Limb (tissue), 2 donors: ENCODE measurements at regions not wholly inside any gene's neighbourhood (a gene's known extent, or its start where the extent isn't known, plus 50 kb on each side); places are given as distances from the start of the nearest gene placed in this dataset.

Experiments used
- DNase-seq, 2 donors: peaks; one replicate each; pipeline ENCODE4 v3.0.0-alpha.2; 2016; ENCODE audit errors: extremely low spot score in 2 of 2

DNA sequence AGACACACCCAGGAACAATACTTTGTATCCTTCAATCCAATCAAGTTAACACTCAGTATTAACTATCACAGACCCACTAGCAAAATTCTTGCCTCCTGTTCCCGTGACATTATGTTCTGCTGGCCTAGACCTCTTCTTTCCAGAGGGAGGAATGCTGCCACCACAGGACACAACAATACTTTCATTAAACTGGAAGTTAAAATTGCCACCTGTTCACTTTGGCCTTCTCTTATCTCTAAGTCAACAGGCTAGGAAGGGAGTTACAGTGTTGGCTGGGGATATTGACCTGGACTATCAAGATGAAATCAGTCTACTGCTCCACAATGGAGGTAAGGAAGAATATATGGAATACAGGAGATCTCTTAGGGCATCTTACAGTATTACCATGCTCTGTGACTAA lies 1000.4 kb upstream of the GBE1 start:
- no peak for DNase-seq

DNA sequence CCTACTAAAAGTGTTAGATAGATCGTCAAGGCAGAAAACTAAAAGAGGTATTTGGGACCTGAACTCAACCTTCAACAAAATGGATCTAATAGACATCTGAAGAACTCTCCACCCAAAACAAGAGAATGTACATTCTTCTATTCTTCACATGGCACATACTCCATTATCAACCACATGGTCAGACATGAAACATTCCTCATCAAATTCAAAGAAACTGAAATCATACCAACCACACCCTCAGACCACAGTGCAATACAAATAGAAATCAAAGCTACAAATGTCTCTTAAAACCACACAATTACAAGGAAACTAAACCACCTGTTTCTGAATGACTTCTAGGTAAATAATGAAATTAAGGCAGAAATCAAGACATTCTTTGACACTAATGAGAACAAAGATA lies 984.1 kb upstream of the GBE1 start:
- DNase-seq = no peak

GRCh38 chr3:82743196-82743595 lies 981.8 kb upstream of the GBE1 start:
- peak in 1 of 2 donors; percentile 25 for DNase-seq

DNA sequence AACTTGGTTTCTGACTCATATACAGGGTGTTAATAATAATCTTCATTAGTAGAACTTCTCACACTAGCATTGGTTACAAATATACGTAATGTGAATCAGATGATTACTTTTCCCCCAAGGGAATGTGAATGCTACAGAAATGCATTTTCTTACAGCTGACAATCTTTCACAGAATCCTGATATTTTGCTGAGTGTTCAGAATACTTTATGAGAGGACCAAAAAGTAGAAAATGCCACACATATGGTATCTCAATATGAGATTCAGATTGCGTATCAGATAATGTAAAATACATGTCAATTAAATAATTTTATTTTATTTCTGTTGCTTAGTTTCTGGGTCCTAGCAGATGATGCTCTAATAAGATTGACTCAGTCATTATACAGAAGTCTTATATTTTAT lies 979.9 kb upstream of the GBE1 start:
- DNase-seq = no peak

- DNase-seq = no peak
Measured at GRCh38 chr3:82739390-82739789, 977.9 kb upstream of the GBE1 start.

DNA sequence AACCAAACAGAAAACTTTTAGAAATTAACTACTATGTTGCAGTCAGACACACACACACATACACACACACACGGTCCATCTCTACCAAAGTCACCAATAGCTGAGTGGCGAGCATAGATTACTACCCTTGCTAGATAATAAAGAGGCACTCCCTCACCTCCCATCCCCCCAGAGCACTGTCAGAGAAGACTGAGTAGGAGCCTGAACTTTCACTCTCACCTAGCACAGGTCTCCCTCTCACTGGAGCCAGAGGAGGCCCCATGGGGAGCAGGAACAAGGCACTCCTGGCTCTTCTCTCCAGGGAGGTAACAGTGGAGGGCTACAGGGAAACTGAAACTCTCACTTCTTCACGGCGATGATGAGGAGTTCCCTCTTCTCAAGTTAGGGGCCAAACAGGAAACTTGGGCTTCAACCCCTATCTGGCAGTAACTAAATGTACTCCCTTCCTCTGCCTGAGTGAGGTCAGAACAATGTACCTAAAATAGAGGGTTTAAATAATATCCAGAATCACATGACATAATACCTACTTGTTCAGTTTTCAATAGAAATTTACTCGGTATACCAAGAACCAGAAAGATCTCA lies 975.3 kb upstream of the GBE1 start:
- no peak for DNase-seq

GRCh38 chr3:82715091-82715856 lies 953.8 kb upstream of the GBE1 start:
- DNase-seq = no peak

- no peak for DNase-seq
Measured at GRCh38 chr3:82707035-82707434, 945.6 kb upstream of the GBE1 start.

DNA sequence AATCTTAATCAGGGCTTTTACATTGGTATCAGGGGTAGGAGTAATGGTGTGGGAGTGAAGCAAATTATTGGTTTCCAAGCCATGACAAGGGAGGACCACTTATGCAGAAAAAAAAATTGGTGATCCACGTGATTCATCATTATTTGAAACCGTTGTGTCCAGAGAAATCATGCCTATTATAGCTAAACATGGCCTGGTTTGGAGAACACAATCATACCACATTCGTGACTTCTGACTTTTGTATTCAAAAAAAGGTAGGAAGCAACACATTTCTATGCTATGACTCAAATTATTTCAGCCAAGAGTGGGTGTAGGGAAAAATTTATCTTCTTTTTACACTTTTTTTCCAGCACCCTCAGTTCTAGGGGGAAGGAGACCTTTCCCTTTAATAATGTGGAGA lies 924.3 kb upstream of the GBE1 start:
- no peak for DNase-seq

GRCh38 chr3:82676356-82677026 lies 915.0 kb upstream of the GBE1 start:
- DNase-seq = no peak

DNA sequence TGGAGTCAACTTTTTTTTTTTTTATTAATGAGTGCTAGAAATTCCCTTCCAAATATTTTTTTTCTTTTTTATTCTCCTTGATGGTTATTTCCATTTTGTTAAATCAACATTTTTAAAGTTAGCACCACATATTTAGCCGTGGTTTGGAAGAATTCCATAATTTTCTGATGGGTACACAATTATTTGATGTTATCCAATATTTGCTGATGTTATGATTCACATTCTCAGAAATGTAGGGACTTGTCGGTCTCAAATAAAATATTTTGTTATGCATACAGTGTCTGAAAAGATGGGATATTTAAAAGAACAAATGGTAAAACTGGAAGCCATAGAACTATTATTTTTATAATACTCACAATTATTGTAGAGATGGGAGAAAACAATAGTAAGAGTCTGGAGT lies 911.5 kb upstream of the GBE1 start:
- no peak for DNase-seq

GRCh38 chr3:82671466-82671865 lies 910.0 kb upstream of the GBE1 start:
- DNase-seq = no peak

DNA sequence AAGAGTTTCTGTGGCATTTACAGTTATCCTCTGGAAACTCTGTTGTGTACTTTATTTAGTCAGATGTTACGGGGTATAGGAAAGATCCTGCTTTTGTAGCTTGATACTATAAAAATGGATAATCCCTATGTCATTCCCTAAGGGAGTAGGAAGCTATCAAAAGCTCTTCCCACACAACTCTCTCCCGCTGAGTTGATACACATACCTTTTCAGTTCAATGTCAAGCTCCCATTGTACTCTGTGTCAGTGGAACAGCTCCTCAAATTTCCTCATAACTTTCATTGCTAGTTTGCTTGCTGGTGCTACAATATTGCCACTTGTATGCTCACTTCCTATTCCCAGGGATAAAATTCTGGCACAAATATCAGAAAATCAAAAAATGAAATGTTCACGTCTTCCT lies 893.3 kb upstream of the GBE1 start:
- no peak for DNase-seq

GRCh38 chr3:82643948-82644347 lies 882.5 kb upstream of the GBE1 start:
- no peak for DNase-seq

DNA sequence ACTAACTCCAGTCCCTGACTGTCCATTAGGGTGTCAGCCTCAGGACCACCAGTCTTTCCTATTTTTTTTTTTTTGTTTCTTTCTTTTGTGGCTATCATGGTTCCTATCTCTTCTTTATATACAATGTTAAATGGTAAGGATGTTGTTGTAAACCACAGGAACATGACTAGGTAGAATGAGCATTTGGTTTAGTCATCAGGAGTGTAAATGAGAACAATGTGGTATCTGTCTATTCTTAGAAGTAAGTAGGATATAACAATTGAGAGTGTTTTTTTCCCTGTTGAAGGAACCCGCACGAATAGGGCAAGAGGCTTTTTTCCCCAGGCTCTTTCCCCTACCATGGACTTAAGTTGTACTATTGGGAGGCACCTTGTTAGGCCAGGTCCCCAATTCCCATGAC lies 880.3 kb upstream of the GBE1 start:
- DNase-seq = no peak

DNA sequence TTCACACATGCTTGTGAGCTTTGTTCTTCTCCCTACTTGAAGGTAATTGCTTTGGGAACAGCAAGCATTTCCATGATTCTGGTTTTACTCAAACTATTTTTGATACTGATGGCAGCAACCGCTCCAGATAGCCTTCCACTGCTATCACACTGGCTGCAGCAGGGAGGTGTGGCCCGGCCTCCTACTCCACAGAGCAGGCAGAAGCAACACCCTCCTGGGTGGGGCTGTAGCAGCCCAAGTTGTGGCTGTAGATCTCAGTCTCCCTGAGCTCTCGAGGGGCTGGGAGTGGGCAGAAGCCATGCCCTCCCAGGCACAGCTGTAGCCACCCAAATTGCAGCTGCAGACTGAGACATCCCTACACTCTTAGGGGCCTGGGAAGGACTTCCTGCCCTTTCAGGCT lies 878.8 kb upstream of the GBE1 start:
- no peak for DNase-seq

DNA sequence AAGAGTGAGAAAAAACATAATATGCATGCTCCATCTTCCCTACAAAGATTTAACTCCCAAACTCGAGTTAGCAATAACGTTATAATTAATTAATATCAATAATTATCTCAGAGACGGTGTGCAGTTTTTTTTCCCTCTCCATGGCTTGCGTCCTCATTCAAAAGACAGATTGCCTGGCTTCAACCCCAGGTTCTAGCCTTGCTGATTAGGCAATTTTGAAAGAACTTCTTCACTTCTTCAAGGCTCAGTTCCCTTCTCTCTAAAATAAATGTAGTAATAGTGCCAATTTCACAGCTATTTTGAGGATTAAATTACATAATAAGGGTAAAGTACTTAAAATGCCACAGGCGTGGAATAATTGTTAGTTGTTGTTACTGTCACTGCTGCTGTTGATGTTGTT lies 876.1 kb upstream of the GBE1 start:
- DNase-seq = no peak

- no peak for DNase-seq
Measured at GRCh38 chr3:82636177-82636576, 874.7 kb upstream of the GBE1 start.

DNA sequence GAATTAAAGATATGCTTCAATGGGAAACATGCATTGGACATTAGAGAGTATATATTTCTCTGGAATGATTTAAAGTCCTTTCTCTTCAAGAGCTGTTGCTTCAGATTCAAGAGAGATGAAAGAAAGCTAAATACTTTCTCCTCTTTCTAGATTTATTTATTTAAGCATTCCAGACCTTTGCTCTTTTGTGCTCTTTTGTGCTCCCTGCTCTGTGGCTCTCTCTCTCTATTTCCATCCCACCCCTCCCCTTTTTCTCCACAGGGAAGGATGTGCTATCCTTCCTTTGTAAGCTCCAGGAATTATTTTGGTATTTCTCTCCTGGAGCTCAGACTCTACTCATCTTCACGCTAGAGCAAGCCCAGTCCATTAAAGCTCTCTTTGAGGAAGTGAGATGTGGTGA lies 871.9 kb upstream of the GBE1 start:
- no peak for DNase-seq

DNA sequence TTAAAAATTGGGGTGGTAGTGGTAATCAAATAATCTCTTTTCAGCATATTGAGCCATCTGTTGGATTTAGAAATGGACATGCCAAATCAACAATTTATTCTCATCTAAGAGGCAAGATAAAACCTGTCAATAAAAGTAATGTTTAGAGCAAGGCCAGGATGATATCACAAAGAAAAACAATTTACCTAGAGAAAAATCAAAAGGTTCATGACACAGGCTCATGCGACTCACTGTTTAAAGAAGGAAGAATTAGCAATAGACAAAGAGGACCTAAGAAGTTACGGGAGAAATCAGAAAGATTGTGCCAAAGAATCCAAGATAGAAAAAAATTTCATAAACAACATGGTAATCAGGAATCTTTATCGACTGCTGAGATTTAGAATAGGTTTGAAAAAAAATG lies 868.5 kb upstream of the GBE1 start:
- DNase-seq = no peak

- DNase-seq = no peak
Measured at GRCh38 chr3:82628385-82629014, 867.1 kb upstream of the GBE1 start.

- DNase-seq = no peak
Measured at GRCh38 chr3:82627733-82628132, 866.3 kb upstream of the GBE1 start.
